Naive B cell (primary cell): ENCODE measurements at regions not wholly inside any gene's neighbourhood (a gene's known extent, or its start where the extent isn't known, plus 50 kb on each side); places are given as distances from the start of the nearest gene placed in this dataset.

Source experiments
- ATAC-seq, 2 donors: fragments of 150-1000 bp; cut with Tn5 transposase; 2 replicates each; pipeline ENCODE4 v1.10.0; 2021; ENCODE audit warnings: low read depth in 2 of 2, mild to moderate bottlenecking in 2 of 2, moderate library complexity in 2 of 2
- DNase-seq: peaks from one replicate; pipeline ENCODE4 v3.0.0; 2022
- H3K27ac Mint-ChIP-seq, 6 donors: one replicate each; pipeline ENCODE4 v1.8.0; 2020 to 2022; ENCODE audit warnings: mild to moderate bottlenecking in 6 of 6, mixed read lengths in 6 of 6, moderate library complexity in 5 of 6, inconsistent platforms in 2 of 6
- H3K27me3 Mint-ChIP-seq, 3 donors: one replicate each; pipeline ENCODE4 v1.8.0; 2021 to 2022; ENCODE audit warnings: mixed read lengths in 3 of 3, mild to moderate bottlenecking in 1 of 3
- H3K36me3 Mint-ChIP-seq, 2 donors: one replicate each; pipeline ENCODE4 v1.8.0; 2020 to 2022; ENCODE audit warnings: mixed read lengths in 2 of 2, inconsistent platforms in 1 of 2, mild to moderate bottlenecking in 1 of 2
- H3K4me1 Mint-ChIP-seq, 3 donors: one replicate each; pipeline ENCODE4 v1.8.0; 2020 to 2022; ENCODE audit warnings: mixed read lengths in 3 of 3, inconsistent platforms in 1 of 3, mild to moderate bottlenecking in 1 of 3, moderate library complexity in 1 of 3
- H3K4me3 Mint-ChIP-seq, 8 donors: one replicate each; pipeline ENCODE4 v1.8.0; 2020 to 2022; ENCODE audit warnings: mild to moderate bottlenecking in 8 of 8, mixed read lengths in 8 of 8, moderate library complexity in 8 of 8, inconsistent platforms in 2 of 8
- H3K9me3 Mint-ChIP-seq, 7 donors: one replicate each; pipeline ENCODE4 v1.8.0; 2020 to 2022; ENCODE audit warnings: mixed read lengths in 7 of 7, mild to moderate bottlenecking in 5 of 7, inconsistent platforms in 2 of 7, moderate library complexity in 1 of 7

GRCh38 chr5:82387001-82387818 lies 109.1 kb upstream of the RPS23 start:
- H3K9me3 Mint-ChIP-seq: peaks cover 0 to 2% (median 0%) of the 10 kb centered on the region in 7 donors
- H3K36me3 Mint-ChIP-seq: no peaks in the 10 kb centered on the region
- no peak overlapping the region for H3K27ac Mint-ChIP-seq
- no peak overlapping the region for H3K4me3 Mint-ChIP-seq
- no peak for ATAC-seq
- H3K27me3 Mint-ChIP-seq: peaks cover 4 to 20% (median 5%) of the 10 kb centered on the region in 3 donors
- DNase-seq: no peak
- H3K4me1 Mint-ChIP-seq: no peaks in the 10 kb centered on the region

GRCh38 chr5:82386576-82386975 lies 108.4 kb upstream of the RPS23 start:
- DNase-seq (no peak), ATAC-seq (no peak)
- H3K4me3 Mint-ChIP-seq: no peak overlapping the region
- H3K27ac Mint-ChIP-seq: no peak overlapping the region
- H3K4me1 Mint-ChIP-seq: no peaks in the 10 kb centered on the region
- H3K9me3 Mint-ChIP-seq: peaks cover 0 to 2% (median 0%) of the 10 kb centered on the region in 7 donors
- peaks cover 4 to 16% (median 4%) of the 10 kb centered on the region in 3 donors for H3K27me3 Mint-ChIP-seq
- H3K36me3 Mint-ChIP-seq: no peaks in the 10 kb centered on the region

DNA sequence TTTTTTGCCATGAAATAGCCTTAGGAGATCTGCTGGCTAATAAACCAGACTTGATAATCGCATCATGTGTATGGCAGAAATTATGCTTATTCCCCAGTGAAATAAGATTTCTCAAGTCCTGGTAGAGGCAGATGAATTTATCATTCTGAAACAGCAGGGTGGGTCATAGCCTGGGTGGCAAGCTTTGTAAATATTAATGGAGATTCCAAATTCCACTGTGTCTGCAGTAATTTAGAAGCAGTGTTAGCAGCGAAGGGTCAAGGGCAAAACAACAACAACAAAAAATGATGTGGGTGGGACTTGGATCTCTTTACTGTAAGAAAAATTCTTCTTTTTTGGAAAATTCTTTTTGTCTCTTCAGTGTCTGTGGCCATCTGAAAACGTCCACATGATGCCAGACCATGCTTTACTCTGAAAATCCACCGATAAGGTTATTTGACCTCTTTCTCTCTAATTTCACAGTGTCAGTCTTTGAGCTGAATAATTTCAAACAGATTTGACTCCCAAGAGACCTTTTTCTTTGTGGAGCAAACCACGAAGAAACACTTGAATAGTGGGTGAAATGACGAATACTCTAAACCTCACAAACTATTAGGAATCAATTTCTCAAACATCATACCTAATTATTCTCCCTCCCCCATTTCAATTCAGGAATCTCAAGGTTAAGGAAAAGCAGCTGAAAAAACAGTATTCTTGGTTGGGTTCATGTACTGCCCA lies 106.0 kb upstream of the RPS23 start:
- H3K9me3 Mint-ChIP-seq: peaks cover 0 to 9% (median 2%) of the 10 kb centered on the region in 7 donors
- ATAC-seq: no peak
- no peaks in the 10 kb centered on the region for H3K4me1 Mint-ChIP-seq
- H3K36me3 Mint-ChIP-seq: no peaks in the 10 kb centered on the region
- H3K27me3 Mint-ChIP-seq: peaks cover under 1 to 8% (median 4%) of the 10 kb centered on the region in 3 donors
- no peak for DNase-seq
- no peak overlapping the region for H3K4me3 Mint-ChIP-seq
- H3K27ac Mint-ChIP-seq: no peak overlapping the region

- no peak overlapping the region for H3K4me3 Mint-ChIP-seq
- H3K36me3 Mint-ChIP-seq: no peaks in the 10 kb centered on the region
- H3K9me3 Mint-ChIP-seq: peaks cover 0 to 9% (median 2%) of the 10 kb centered on the region in 7 donors
- ATAC-seq (no peak), DNase-seq (no peak)
- no peak overlapping the region for H3K27ac Mint-ChIP-seq
- no peaks in the 10 kb centered on the region for H3K4me1 Mint-ChIP-seq
- H3K27me3 Mint-ChIP-seq: no peaks in the 10 kb centered on the region
Observed at GRCh38 chr5:82381591-82381990, 103.4 kb upstream of the RPS23 start.

DNA sequence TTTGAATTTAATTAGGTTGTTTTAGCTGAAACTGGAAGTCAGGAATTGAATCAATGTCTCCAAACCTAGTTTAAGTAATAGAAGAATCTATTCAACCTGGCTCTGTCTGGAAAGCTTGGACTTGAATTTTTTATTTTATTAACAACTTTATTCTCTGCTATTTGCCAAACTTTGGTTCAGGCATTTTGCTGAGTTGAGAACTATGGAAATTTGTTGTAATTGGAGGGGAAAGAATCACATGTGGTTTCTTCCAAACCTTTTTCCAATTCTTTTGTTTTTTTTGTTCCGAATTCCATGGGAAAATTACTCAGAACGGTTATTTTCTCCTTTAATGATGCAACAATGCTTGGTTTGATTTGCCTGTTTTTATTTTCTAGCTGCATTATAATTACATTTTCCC lies 98.2 kb upstream of the RPS23 start:
- Mint-ChIP-seq H3K36me3 (no peaks in the 10 kb centered on the region), H3K27me3 (no peaks in the 10 kb centered on the region), H3K27ac (no peak overlapping the region), H3K9me3 (peaks cover 0 to 12% (median 6%) of the 10 kb centered on the region in 7 donors), H3K4me3 (no peak overlapping the region), H3K4me1 (no peaks in the 10 kb centered on the region)
- DNase-seq (no peak), ATAC-seq (no peak)

DNA sequence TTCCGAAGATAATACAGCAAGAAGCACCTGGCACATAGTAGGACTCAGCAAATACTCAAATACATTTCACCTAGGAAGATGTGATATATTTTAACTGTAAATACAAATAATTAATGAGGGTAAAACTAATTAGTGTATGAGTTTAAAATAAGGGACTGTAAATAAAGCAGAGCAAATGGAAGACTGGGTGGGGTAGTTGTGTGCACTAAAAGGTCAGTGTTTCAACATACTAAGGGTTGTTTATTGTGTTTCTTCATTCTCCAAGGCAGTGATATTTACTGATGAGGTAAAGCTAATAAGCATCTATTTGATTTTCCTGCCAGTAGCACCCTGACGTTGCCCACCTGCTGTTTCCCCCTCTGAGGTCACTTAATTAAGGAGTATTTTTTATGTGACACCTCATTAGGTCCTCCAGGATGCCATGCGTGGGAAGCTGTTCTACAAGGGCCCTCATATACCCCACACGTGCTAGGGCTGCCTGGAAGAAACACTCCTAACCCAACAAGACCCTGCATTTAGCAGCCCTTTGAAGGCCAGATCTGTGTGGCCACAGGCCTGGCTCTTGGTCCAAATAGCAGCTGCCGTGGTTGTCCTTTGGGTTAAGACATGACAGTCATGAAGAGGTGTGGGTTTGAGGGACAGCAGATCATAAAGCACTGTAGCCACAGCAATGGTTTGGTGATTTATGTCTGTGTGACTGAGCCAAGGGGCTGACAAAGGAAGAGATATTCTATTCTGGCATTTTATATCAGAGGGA lies 97.5 kb upstream of the RPS23 start:
- ATAC-seq (no peak), DNase-seq (no peak)
- peaks cover 0 to 12% (median 6%) of the 10 kb centered on the region in 7 donors for H3K9me3 Mint-ChIP-seq
- no peak overlapping the region for H3K4me3 Mint-ChIP-seq
- no peaks in the 10 kb centered on the region for H3K36me3 Mint-ChIP-seq
- H3K27me3 Mint-ChIP-seq: no peaks in the 10 kb centered on the region
- H3K4me1 Mint-ChIP-seq: no peaks in the 10 kb centered on the region
- no peak overlapping the region for H3K27ac Mint-ChIP-seq

DNA sequence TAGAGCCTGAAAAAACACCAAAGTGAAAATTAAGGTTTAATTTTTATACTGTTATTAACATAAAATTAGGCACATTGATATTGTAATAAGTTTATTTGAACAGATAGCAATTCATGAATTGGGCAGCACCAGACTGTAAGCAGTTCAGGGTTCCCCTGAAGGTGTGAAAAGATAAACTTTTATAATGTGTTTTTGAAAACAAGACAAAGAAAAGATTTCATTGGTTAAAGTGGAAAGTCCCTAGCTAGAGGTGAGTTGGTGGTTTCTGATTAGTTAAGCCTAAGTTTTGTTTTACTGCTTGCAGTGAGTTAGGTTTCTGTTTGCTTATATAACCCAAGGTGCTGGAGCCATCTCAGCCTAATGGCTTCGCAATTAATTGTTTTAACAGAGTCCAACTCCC lies 96.5 kb upstream of the RPS23 start:
- Mint-ChIP-seq H3K4me1 (no peaks in the 10 kb centered on the region), H3K36me3 (no peaks in the 10 kb centered on the region), H3K9me3 (peaks cover 0 to 12% (median 1%) of the 10 kb centered on the region in 7 donors), H3K4me3 (no peak overlapping the region), H3K27me3 (no peaks in the 10 kb centered on the region), H3K27ac (no peak overlapping the region)
- DNase-seq: no peak
- ATAC-seq: no peak

- DNase-seq (no peak), ATAC-seq (no peak)
- no peaks in the 10 kb centered on the region for H3K36me3 Mint-ChIP-seq
- no peaks in the 10 kb centered on the region for H3K4me1 Mint-ChIP-seq
- no peak overlapping the region for H3K4me3 Mint-ChIP-seq
- H3K27ac Mint-ChIP-seq: no peak overlapping the region
- H3K27me3 Mint-ChIP-seq: peaks cover 0 to 3% (median under 1%) of the 10 kb centered on the region in 3 donors
- peaks cover 0 to 2% (median 0%) of the 10 kb centered on the region in 7 donors for H3K9me3 Mint-ChIP-seq
Observed at GRCh38 chr5:82367930-82368329, 89.8 kb upstream of the RPS23 start.

- no peaks in the 10 kb centered on the region for H3K36me3 Mint-ChIP-seq
- H3K27me3 Mint-ChIP-seq: peaks cover 4 to 7% (median 7%) of the 10 kb centered on the region in 3 donors
- peaks cover 0 to 2% (median 0%) of the 10 kb centered on the region in 7 donors for H3K9me3 Mint-ChIP-seq
- DNase-seq: no peak
- no peaks in the 10 kb centered on the region for H3K4me1 Mint-ChIP-seq
- ATAC-seq: no peak
- H3K4me3 Mint-ChIP-seq: no peak overlapping the region
- H3K27ac Mint-ChIP-seq: no peak overlapping the region
Observed at GRCh38 chr5:82365744-82366228, 87.6 kb upstream of the RPS23 start.

GRCh38 chr5:82365026-82365425 lies 86.9 kb upstream of the RPS23 start:
- Mint-ChIP-seq H3K4me1 (no peaks in the 10 kb centered on the region), H3K36me3 (no peaks in the 10 kb centered on the region), H3K27me3 (peaks cover 4 to 7% (median 7%) of the 10 kb centered on the region in 3 donors), H3K4me3 (no peak overlapping the region), H3K9me3 (peaks cover 0 to 2% (median 0%) of the 10 kb centered on the region in 7 donors), H3K27ac (no peak overlapping the region)
- no peak for ATAC-seq
- DNase-seq: no peak

GRCh38 chr5:82364497-82364896 lies 86.3 kb upstream of the RPS23 start:
- Mint-ChIP-seq H3K27me3 (peaks cover 4 to 7% (median 7%) of the 10 kb centered on the region in 3 donors), H3K27ac (no peak overlapping the region), H3K9me3 (peaks cover 0 to 2% (median 0%) of the 10 kb centered on the region in 7 donors), H3K4me3 (no peak overlapping the region), H3K36me3 (no peaks in the 10 kb centered on the region), H3K4me1 (no peaks in the 10 kb centered on the region)
- DNase-seq (no peak), ATAC-seq (no peak)

DNA sequence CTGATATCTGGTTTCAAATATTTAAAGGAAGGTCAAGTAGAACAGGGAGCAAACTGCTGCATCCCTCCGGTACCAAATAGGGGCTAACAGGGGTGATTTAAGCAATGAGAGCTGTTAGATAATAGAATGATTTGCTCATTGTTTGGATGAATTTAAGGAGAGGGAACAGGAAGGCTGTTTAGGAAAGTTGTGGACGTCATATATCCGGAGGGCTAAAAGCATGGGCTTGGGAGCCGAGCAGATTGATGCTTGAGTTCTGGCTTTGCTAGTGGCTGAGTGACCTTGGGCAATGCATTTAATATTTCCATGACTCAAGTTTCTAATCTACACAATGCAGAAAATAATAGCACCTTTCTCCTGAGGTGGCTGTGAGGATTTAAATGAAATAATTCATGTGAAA lies 85.4 kb upstream of the RPS23 start:
- ATAC-seq: no peak
- Mint-ChIP-seq H3K4me3 (no peak overlapping the region), H3K27me3 (peaks cover 4 to 7% (median 7%) of the 10 kb centered on the region in 3 donors), H3K9me3 (no peaks in the 10 kb centered on the region), H3K4me1 (no peaks in the 10 kb centered on the region), H3K27ac (no peak overlapping the region), H3K36me3 (no peaks in the 10 kb centered on the region)
- DNase-seq: no peak

- H3K4me1 Mint-ChIP-seq: no peaks in the 10 kb centered on the region
- no peak for DNase-seq
- peaks cover 4 to 7% (median 7%) of the 10 kb centered on the region in 3 donors for H3K27me3 Mint-ChIP-seq
- H3K4me3 Mint-ChIP-seq: no peak overlapping the region
- ATAC-seq: no peak
- no peak overlapping the region for H3K27ac Mint-ChIP-seq
- no peaks in the 10 kb centered on the region for H3K36me3 Mint-ChIP-seq
- H3K9me3 Mint-ChIP-seq: no peaks in the 10 kb centered on the region
Observed at GRCh38 chr5:82362636-82363035, 84.5 kb upstream of the RPS23 start.
